H9 (cell line): ENCODE measurements at regions not wholly inside any gene's neighbourhood (a gene's known extent, or its start where the extent isn't known, plus 50 kb on each side); places are given as distances from the start of the nearest gene placed in this dataset.

Source experiments
- DNase-seq: peaks from one replicate; pipeline ENCODE4 v3.0.0-alpha.2; 2017
- H2AFZ ChIP-seq: one replicate; pipeline ENCODE4 v1.6.1; 2013; ENCODE audit warnings: mild to moderate bottlenecking, low read length, control low read depth, moderate library complexity
- H2AK5ac ChIP-seq: 2 replicates; pipeline ENCODE4 v1.6.1; 2013; ENCODE audit warnings: low read length, control low read depth, mixed read lengths; ENCODE audit not compliant: insufficient read length
- H2BK120ac ChIP-seq: one replicate; pipeline ENCODE4 v1.6.1; 2013; ENCODE audit warnings: low read depth, mild to moderate bottlenecking, low read length, control low read depth, inconsistent platforms; ENCODE audit not compliant: poor library complexity, severe bottlenecking
- H2BK12ac ChIP-seq: 2 replicates; pipeline ENCODE4 v1.6.1; 2013; ENCODE audit warnings: low read length, control low read depth, mixed read lengths, low read depth; ENCODE audit not compliant: insufficient read length
- H2BK15ac ChIP-seq: 2 replicates; pipeline ENCODE4 v1.6.1; 2013; ENCODE audit warnings: low read depth, low read length, control low read depth
- H2BK20ac ChIP-seq: one replicate; pipeline ENCODE4 v1.6.1; 2013; ENCODE audit warnings: low read depth, mild to moderate bottlenecking, low read length, control low read depth, inconsistent platforms; ENCODE audit not compliant: poor library complexity, severe bottlenecking
- H2BK5ac ChIP-seq: 2 replicates; pipeline ENCODE4 v1.6.1; 2013; ENCODE audit warnings: low read length, control low read depth, mixed read lengths; ENCODE audit not compliant: insufficient read length
- H3K14ac ChIP-seq: 2 replicates; pipeline ENCODE4 v1.6.1; 2013; ENCODE audit warnings: low read length, control low read depth; ENCODE audit not compliant: insufficient read depth
- H3K18ac ChIP-seq: 2 replicates; pipeline ENCODE4 v1.6.1; 2013; ENCODE audit warnings: low read depth, mild to moderate bottlenecking, mixed read lengths, low read length, control low read depth; ENCODE audit not compliant: insufficient read length
- H3K23ac ChIP-seq: 2 replicates; pipeline ENCODE4 v1.6.1; 2013; ENCODE audit warnings: low read length, control low read depth, mixed read lengths, low read depth; ENCODE audit not compliant: insufficient read length
- H3K23me2 ChIP-seq: 2 replicates; pipeline ENCODE4 v1.6.1; 2013; ENCODE audit warnings: low read depth, mild to moderate bottlenecking, mixed read lengths, low read length, control low read depth; ENCODE audit not compliant: insufficient read length, poor library complexity, severe bottlenecking
- H3K27ac ChIP-seq: 2 replicates; pipeline ENCODE4 v1.5.1; 2013; ENCODE audit warnings: low read length, control low read depth, mixed read lengths, low read depth; ENCODE audit not compliant: insufficient read length
- H3K27me3 ChIP-seq: 2 replicates; pipeline ENCODE4 v1.6.1; 2013; ENCODE audit warnings: low read length, control low read depth, inconsistent platforms; ENCODE audit not compliant: insufficient read depth
- H3K4ac ChIP-seq: 2 replicates; pipeline ENCODE4 v1.6.1; 2013; ENCODE audit warnings: low read depth, mild to moderate bottlenecking, control low read depth, inconsistent platforms, low read length, moderate library complexity
- H3K4me1 ChIP-seq: 2 replicates; pipeline ENCODE4 v1.6.1; 2013; ENCODE audit warnings: low read length, control low read depth, inconsistent platforms; ENCODE audit not compliant: insufficient read depth
- H3K4me2 ChIP-seq: 2 replicates; pipeline ENCODE4 v1.6.1; 2013; ENCODE audit warnings: low read length, control low read depth, mixed read lengths; ENCODE audit not compliant: insufficient read length, insufficient read depth
- H3K56ac ChIP-seq: 2 replicates; pipeline ENCODE4 v1.6.1; 2013; ENCODE audit warnings: low read depth, mild to moderate bottlenecking, mixed read lengths, low read length, control low read depth; ENCODE audit not compliant: insufficient read length
- H3K79me1 ChIP-seq: 2 replicates; pipeline ENCODE4 v1.6.1; 2013; ENCODE audit warnings: low read depth, mild to moderate bottlenecking, moderate library complexity, low read length, control low read depth, inconsistent platforms; ENCODE audit not compliant: insufficient read depth, poor library complexity, severe bottlenecking
- H3K79me2 ChIP-seq: 2 replicates; pipeline ENCODE4 v1.6.1; 2013; ENCODE audit warnings: low read length, control low read depth, inconsistent platforms; ENCODE audit not compliant: insufficient read depth
- H3K9ac ChIP-seq: 2 replicates; pipeline ENCODE4 v1.6.1; 2013; ENCODE audit warnings: low read length, control low read depth, mixed read lengths; ENCODE audit not compliant: insufficient read length; ENCODE audit errors: extremely low read depth
- H3K9me3 ChIP-seq: one replicate; pipeline ENCODE4 v1.6.1; 2013; ENCODE audit warnings: low read depth, low read length, inconsistent platforms; ENCODE audit not compliant: control insufficient read depth
- H3T11ph ChIP-seq: one replicate; pipeline ENCODE4 v1.6.1; 2013; ENCODE audit warnings: mild to moderate bottlenecking, low read length, control low read depth, inconsistent platforms
- H4K20me1 ChIP-seq: one replicate; pipeline ENCODE4 v1.6.1; 2013; ENCODE audit not compliant: control insufficient read depth, insufficient read length, insufficient read depth
- H4K5ac ChIP-seq: 2 replicates; pipeline ENCODE4 v1.6.1; 2013; ENCODE audit warnings: low read depth, mild to moderate bottlenecking, mixed read lengths, low read length, control low read depth; ENCODE audit not compliant: insufficient read length
- H4K8ac ChIP-seq: replicated peaks from 2 replicates; pipeline ENCODE4 v1.6.1; 2013; ENCODE audit warnings: low read length, control low read depth, mixed read lengths, low read depth; ENCODE audit not compliant: insufficient read length
- H4K91ac ChIP-seq: 2 replicates; pipeline ENCODE4 v1.6.1; 2013; ENCODE audit warnings: low read depth, mild to moderate bottlenecking, moderate library complexity, mixed read lengths, low read length, control low read depth; ENCODE audit not compliant: insufficient read length
- H3K27ac Mint-ChIP-seq, 3 experiments: 2 replicates in 2 of 3; 3 replicates in 1 of 3; pipeline ENCODE4 v1.8.0; 2020 to 2021; ENCODE audit warnings: mixed read lengths in 3 of 3, mild to moderate bottlenecking in 1 of 3, moderate library complexity in 1 of 3
- H3K27me3 Mint-ChIP-seq: 2 replicates; pipeline ENCODE4 v1.8.0; 2021; ENCODE audit warnings: low read depth, mild to moderate bottlenecking, moderate library complexity, mixed read lengths
- H3K36me3 Mint-ChIP-seq, 3 experiments: 2 replicates in 2 of 3; 3 replicates in 1 of 3; pipeline ENCODE4 v1.8.0; 2020 to 2021; ENCODE audit warnings: low read depth in 3 of 3, mixed read lengths in 3 of 3; ENCODE audit not compliant: insufficient read depth in 1 of 3
- H3K4me1 Mint-ChIP-seq, 2 experiments: 2 replicates each; pipeline ENCODE4 v1.8.0; 2020; ENCODE audit warnings: mixed read lengths in 2 of 2
- H3K4me3 Mint-ChIP-seq, 2 experiments: 2 replicates in 1 of 2; 3 replicates in 1 of 2; pipeline ENCODE4 v1.8.0; 2020 to 2021; ENCODE audit warnings: mild to moderate bottlenecking in 2 of 2, mixed read lengths in 2 of 2, moderate library complexity in 1 of 2
- H3K9me3 Mint-ChIP-seq, 2 experiments: 2 replicates in 1 of 2; 3 replicates in 1 of 2; pipeline ENCODE4 v1.8.0; 2020; ENCODE audit warnings: mild to moderate bottlenecking in 2 of 2, mixed read lengths in 2 of 2, moderate library complexity in 1 of 2
- CTCF ChIP-seq: fragments of 200-600 bp; sonication (generic); conservative IDR thresholded peaks from 3 replicates; pipeline ENCODE4 v1.8.0; 2021; ENCODE audit warnings: antibody characterized with exemption, mild to moderate bottlenecking
- WGBS: extraction: QIAGEN DNeasy Blood & Tissue Kit; methylation state at CpG from one replicate; pipeline ENCODE4 v1.1.7; 2013; ENCODE audit warnings: missing lambda C conversion rate, low lambda C conversion rate, mixed read lengths; ENCODE audit not compliant: insufficient read length; ENCODE audit errors: extremely low coverage; 5-methylcytosine and 5-hydroxymethylcytosine counted together

- peaks cover 4% of the 10 kb centered on the region; the same call in 1 of the 2 replicates for H3K4me1 ChIP-seq
- no peak overlapping the region for H2BK12ac ChIP-seq
- H3K4me2 ChIP-seq = no peak overlapping the region
- Mint-ChIP-seq H3K4me3 (no peak overlapping the region), H3K27me3 (no peaks in the 10 kb centered on the region), H3K4me1 (peaks cover 31 to 32% of the 10 kb centered on the region in 2 experiments), H3K36me3 (peaks cover 0 to 13% (median 9%) of the 10 kb centered on the region in 3 experiments; a peak in 5 of 7 replicates), H3K27ac (no peak overlapping the region), H3K9me3 (peaks cover 15 to 16% of the 10 kb centered on the region in 2 experiments)
- no peaks in the 10 kb centered on the region for H3K79me2 ChIP-seq
- DNase-seq = peak; percentile 83
- no peaks in the 10 kb centered on the region for H3K23me2 ChIP-seq
- no peak overlapping the region for H3K18ac ChIP-seq
- H3K23ac ChIP-seq = no peak overlapping the region
- H2BK15ac ChIP-seq = no peak overlapping the region
- H2BK20ac ChIP-seq = no peak overlapping the region
- no peak overlapping the region for H3K56ac ChIP-seq
- H3K27ac ChIP-seq = no peak overlapping the region
- H4K5ac ChIP-seq = no peak overlapping the region
- no peak overlapping the region for H2AK5ac ChIP-seq
- H3K9ac ChIP-seq = no peak overlapping the region
- no peaks in the 10 kb centered on the region for H3K27me3 ChIP-seq
- H2BK120ac ChIP-seq = no peak overlapping the region
- H4K91ac ChIP-seq = no peak overlapping the region
- TF ChIP-seq CTCF = peak; percentile 90
- H3K14ac ChIP-seq = no peak overlapping the region
- no peak overlapping the region for H4K8ac ChIP-seq
- no peak overlapping the region for H2AFZ ChIP-seq
- WGBS = no CpG with 5 or more reads among the region's 1 CpG
- H2BK5ac ChIP-seq = no peak overlapping the region
- H3K9me3 ChIP-seq = no peaks in the 10 kb centered on the region
- H3K79me1 ChIP-seq = no peaks in the 10 kb centered on the region
- H3K4ac ChIP-seq = no peak overlapping the region
- no peak overlapping the region for H3T11ph ChIP-seq
- no peaks in the 10 kb centered on the region for H4K20me1 ChIP-seq
Measured at GRCh38 chr7:3200504-3200903, 100.5 kb upstream of the SDK1 start.
